ENCODE measurements at regions not wholly inside any gene's neighbourhood (a gene's known extent, or its start where the extent isn't known, plus 50 kb on each side); places are given as distances from the start of the nearest gene placed in this dataset.

GRCh38 chr2:130264501-130264900 lies 66.3 kb upstream of the TUBA3E start:
- H3K4me3 ChIP-seq (ENCODE audit: low read length) = no peak overlapping the region
- DNase-seq (ENCODE audit: low read depth) = no peak
- no peak for TF ChIP-seq CTCF (IDR thresholded peaks at IDR 0.05; ENCODE audit: insufficient read depth, low read depth, low read length, missing control alignments)

GRCh38 chr2:130264046-130264445 lies 65.8 kb upstream of the TUBA3E start:
- no peak overlapping the region for H3K4me3 ChIP-seq (ENCODE audit: low read length)
- no peak for TF ChIP-seq CTCF (IDR thresholded peaks at IDR 0.05; ENCODE audit: insufficient read depth, low read depth, low read length, missing control alignments)
- DNase-seq (ENCODE audit: low read depth) = no peak

- TF ChIP-seq CTCF (IDR thresholded peaks at IDR 0.05; ENCODE audit: insufficient read depth, low read depth, low read length, missing control alignments) = no peak
- DNase-seq (ENCODE audit: low read depth) = no peak
These were observed 65.4 kb upstream of the TUBA3E start for GRCh38 chr2:130263606-130264005.

GRCh38 chr2:130261970-130262760 lies 63.9 kb upstream of the TUBA3E start:
- TF ChIP-seq CTCF (IDR thresholded peaks at IDR 0.05; ENCODE audit: insufficient read depth, low read depth, low read length, missing control alignments) = no peak
- no peak overlapping the region for H3K4me3 ChIP-seq (ENCODE audit: low read length)

More at GRCh38 chr2:130263606-130264005, 65.4 kb upstream of the TUBA3E start:
- H3K4me3 ChIP-seq (ENCODE audit: low read length) = no peak overlapping the region

GRCh38 chr2:130261099-130261498 lies 62.9 kb upstream of the TUBA3E start:
- no peak for TF ChIP-seq CTCF (IDR thresholded peaks at IDR 0.05; ENCODE audit: insufficient read depth, low read depth, low read length, missing control alignments)
- DNase-seq (ENCODE audit: low read depth) = no peak
- no peak overlapping the region for H3K4me3 ChIP-seq (ENCODE audit: low read length)

More at GRCh38 chr2:130261970-130262760, 63.9 kb upstream of the TUBA3E start:
- DNase-seq (ENCODE audit: low read depth) = peak; percentile 62

GRCh38 chr2:130259594-130259993 lies 61.4 kb upstream of the TUBA3E start:
- no peak for DNase-seq (ENCODE audit: low read depth)
- no peak overlapping the region for H3K4me3 ChIP-seq (ENCODE audit: low read length)
- no peak for TF ChIP-seq CTCF (IDR thresholded peaks at IDR 0.05; ENCODE audit: insufficient read depth, low read depth, low read length, missing control alignments)

- no peak for TF ChIP-seq CTCF (IDR thresholded peaks at IDR 0.05; ENCODE audit: insufficient read depth, low read depth, low read length, missing control alignments)
- H3K4me3 ChIP-seq (ENCODE audit: low read length) = no peak overlapping the region
- no peak for DNase-seq (ENCODE audit: low read depth)
These were observed 60.1 kb upstream of the TUBA3E start for GRCh38 chr2:130258356-130258755.

Data from epithelial cell of esophagus (primary cell).